ENCODE measurements at regions not wholly inside any gene's neighbourhood (a gene's known extent, or its start where the extent isn't known, plus 50 kb on each side); places are given as distances from the start of the nearest gene placed in this dataset.
A peak's percentile ranks its signal among the peaks of the same experiment; 100 is the strongest.
"Not testable (repeated sequence)": the region's sequence is repeated elsewhere in the genome, so short reads cannot be mapped to it uniquely, and the experiment has no call there.

GRCh38 chr6:19719691-19720128 is 117.5 kb upstream of the ID4 start:
- Mint-ChIP-seq H3K9me3 (no peaks in the 10 kb centered on the region), H3K27ac (peak overlapping the region; percentile 78), H3K4me1 (peaks cover 20% of the 10 kb centered on the region), H3K36me3 (no peaks in the 10 kb centered on the region), H3K27me3 (ENCODE audit: low read depth) (no peaks in the 10 kb centered on the region), H3K4me3 (no peak overlapping the region)
- DNase-seq (ENCODE audit: low spot score in 2 of 2, unreplicated experiment in 2 of 2), result no peak
- TF ChIP-seq CTCF (IDR thresholded peaks at IDR 0.05; ENCODE audit: unreplicated experiment), result no peak

- H3K4me1 Mint-ChIP-seq, result peaks cover 9% of the 10 kb centered on the region
- no peaks in the 10 kb centered on the region for H3K9me3 Mint-ChIP-seq
- no peaks in the 10 kb centered on the region for H3K27me3 Mint-ChIP-seq (ENCODE audit: low read depth)
- peaks cover 1% of the 10 kb centered on the region for H3K36me3 Mint-ChIP-seq
- DNase-seq (ENCODE audit: low spot score in 2 of 2, unreplicated experiment in 2 of 2), result no peak
- H3K27ac Mint-ChIP-seq, result no peak overlapping the region
- H3K4me3 Mint-ChIP-seq, result no peak overlapping the region
- no peak for TF ChIP-seq CTCF (IDR thresholded peaks at IDR 0.05; ENCODE audit: unreplicated experiment)
These were observed 115.3 kb upstream of the ID4 start for GRCh38 chr6:19721766-19722377.

- H3K9me3 Mint-ChIP-seq, result no peaks in the 10 kb centered on the region
- H3K27me3 Mint-ChIP-seq (ENCODE audit: low read depth), result no peaks in the 10 kb centered on the region
- DNase-seq (ENCODE audit: low spot score in 2 of 2, unreplicated experiment in 2 of 2), result no peak
These were observed 114.2 kb upstream of the ID4 start for GRCh38 chr6:19722999-19723398.

GRCh38 chr6:19723545-19723944 is 113.6 kb upstream of the ID4 start:
- Mint-ChIP-seq H3K27ac (no peak overlapping the region), H3K36me3 (peaks cover 1% of the 10 kb centered on the region), H3K4me3 (no peak overlapping the region), H3K27me3 (ENCODE audit: low read depth) (no peaks in the 10 kb centered on the region), H3K9me3 (no peaks in the 10 kb centered on the region), H3K4me1 (peaks cover 9% of the 10 kb centered on the region)
- DNase-seq (ENCODE audit: low spot score in 2 of 2, unreplicated experiment in 2 of 2), result no peak
- TF ChIP-seq CTCF (IDR thresholded peaks at IDR 0.05; ENCODE audit: unreplicated experiment), result no peak

More at GRCh38 chr6:19722999-19723398, 114.2 kb upstream of the ID4 start:
- Mint-ChIP-seq H3K36me3 (peaks cover 1% of the 10 kb centered on the region), H3K4me3 (no peak overlapping the region), H3K27ac (no peak overlapping the region), H3K4me1 (peaks cover 9% of the 10 kb centered on the region)
- no peak for TF ChIP-seq CTCF (IDR thresholded peaks at IDR 0.05; ENCODE audit: unreplicated experiment)

GRCh38 chr6:19725436-19725835 is 111.7 kb upstream of the ID4 start:
- not testable (repeated sequence) for DNase-seq (ENCODE audit: low spot score in 2 of 2, unreplicated experiment in 2 of 2); H3K4me1 Mint-ChIP-seq; H3K27me3 Mint-ChIP-seq (ENCODE audit: low read depth); H3K9me3 Mint-ChIP-seq; H3K4me3 Mint-ChIP-seq; H3K36me3 Mint-ChIP-seq; H3K27ac Mint-ChIP-seq

- DNase-seq (ENCODE audit: low spot score in 2 of 2, unreplicated experiment in 2 of 2), result no peak
- Mint-ChIP-seq H3K27ac (no peak overlapping the region), H3K36me3 (no peaks in the 10 kb centered on the region)
These were observed 105.9 kb upstream of the ID4 start for GRCh38 chr6:19731282-19731681.

More at GRCh38 chr6:19731282-19731681, 105.9 kb upstream of the ID4 start:
- Mint-ChIP-seq H3K4me1 (no peaks in the 10 kb centered on the region), H3K4me3 (no peak overlapping the region), H3K9me3 (peaks cover 16% of the 10 kb centered on the region), H3K27me3 (ENCODE audit: low read depth) (no peaks in the 10 kb centered on the region)
- TF ChIP-seq CTCF (IDR thresholded peaks at IDR 0.05; ENCODE audit: unreplicated experiment), result no peak
